Fibroblast of lung (primary cell): ENCODE measurements at regions not wholly inside any gene's neighbourhood (a gene's known extent, or its start where the extent isn't known, plus 50 kb on each side); places are given as distances from the start of the nearest gene placed in this dataset.

Experiments used
- EZH2 ChIP-seq: IDR thresholded peaks from 2 replicates; pipeline ENCODE4 v1.5.1; 2012; ENCODE audit warnings: low read length, control low read depth, mild to moderate bottlenecking; ENCODE audit errors: missing control alignments
- TF ChIP-seq, protein P1 (sequence below), 2 donors: IDR thresholded peaks in 1 of 2; conservative IDR thresholded peaks in 1 of 2; 1 replicate in 1 of 2; 2 replicates in 1 of 2; pipeline ENCODE4 v1.5.1; 2011 to 2012; ENCODE audit warnings: low read length in 2 of 2, control low read depth in 1 of 2, inconsistent platforms in 1 of 2, low read depth in 1 of 2, mild to moderate bottlenecking in 1 of 2

DNA sequence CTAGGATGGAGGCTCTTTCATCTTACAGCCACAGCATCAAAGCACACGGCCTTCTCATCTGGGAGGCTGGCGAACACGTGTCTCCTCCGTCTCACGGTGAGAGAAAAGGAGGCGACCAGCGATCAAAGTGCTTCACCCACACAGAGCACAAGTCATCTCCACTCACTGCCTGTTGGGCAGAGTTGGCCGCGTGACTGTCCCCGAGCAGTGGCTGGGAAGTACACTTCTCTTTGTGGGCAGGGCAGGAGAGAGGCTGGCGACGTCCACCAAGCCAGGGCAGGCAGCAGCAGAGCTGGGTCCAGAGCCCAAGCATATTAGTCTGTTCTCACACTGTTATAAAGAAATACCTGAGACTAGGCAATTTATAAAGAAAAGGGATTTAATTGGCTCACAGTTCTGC lies 64.1 kb upstream of the FOXC1 start:
- TF ChIP-seq EZH2: no peak
- TF ChIP-seq, protein P1, sequence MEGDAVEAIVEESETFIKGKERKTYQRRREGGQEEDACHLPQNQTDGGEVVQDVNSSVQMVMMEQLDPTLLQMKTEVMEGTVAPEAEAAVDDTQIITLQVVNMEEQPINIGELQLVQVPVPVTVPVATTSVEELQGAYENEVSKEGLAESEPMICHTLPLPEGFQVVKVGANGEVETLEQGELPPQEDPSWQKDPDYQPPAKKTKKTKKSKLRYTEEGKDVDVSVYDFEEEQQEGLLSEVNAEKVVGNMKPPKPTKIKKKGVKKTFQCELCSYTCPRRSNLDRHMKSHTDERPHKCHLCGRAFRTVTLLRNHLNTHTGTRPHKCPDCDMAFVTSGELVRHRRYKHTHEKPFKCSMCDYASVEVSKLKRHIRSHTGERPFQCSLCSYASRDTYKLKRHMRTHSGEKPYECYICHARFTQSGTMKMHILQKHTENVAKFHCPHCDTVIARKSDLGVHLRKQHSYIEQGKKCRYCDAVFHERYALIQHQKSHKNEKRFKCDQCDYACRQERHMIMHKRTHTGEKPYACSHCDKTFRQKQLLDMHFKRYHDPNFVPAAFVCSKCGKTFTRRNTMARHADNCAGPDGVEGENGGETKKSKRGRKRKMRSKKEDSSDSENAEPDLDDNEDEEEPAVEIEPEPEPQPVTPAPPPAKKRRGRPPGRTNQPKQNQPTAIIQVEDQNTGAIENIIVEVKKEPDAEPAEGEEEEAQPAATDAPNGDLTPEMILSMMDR (conservative IDR thresholded peaks at IDR 0.05 in 1 of 2, IDR thresholded peaks at IDR 0.05 in 1 of 2; ENCODE audit: low read depth in 1 of 2, low read length in 2 of 2): no peak
